GM12878 (cell line): ENCODE measurements at regions not wholly inside any gene's neighbourhood (a gene's known extent, or its start where the extent isn't known, plus 50 kb on each side); places are given as distances from the start of the nearest gene placed in this dataset.

Experiments
- CHD4 ChIP-seq: fragments of 200-600 bp; sonication (generic); IDR thresholded peaks from 2 replicates; pipeline ENCODE4 v1.6.1; 2016; ENCODE audit warnings: mild to moderate bottlenecking
- EED ChIP-seq: sonication (generic); IDR thresholded peaks from 2 replicates; pipeline ENCODE4 v1.6.1; 2016; ENCODE audit warnings: antibody characterized with exemption, low read depth
- IKZF2 ChIP-seq, 2 experiments: fragments of 450-650 bp; IDR thresholded peaks; 2 replicates each; pipeline ENCODE4 v1.6.1; 2017; ENCODE audit warnings: mild to moderate bottlenecking in 2 of 2, moderate library complexity in 2 of 2
- JUNB ChIP-seq: IDR thresholded peaks from 2 replicates; pipeline ENCODE4 v1.6.1; 2016; ENCODE audit warnings: antibody characterized with exemption, mild to moderate bottlenecking
- MTA2 ChIP-seq: fragments of 450-650 bp; IDR thresholded peaks from 2 replicates; pipeline ENCODE4 v1.6.1; 2016; ENCODE audit warnings: low read depth, mild to moderate bottlenecking, moderate library complexity
- NFIC ChIP-seq: IDR thresholded peaks from 2 replicates; pipeline ENCODE4 v1.6.1; 2012; ENCODE audit warnings: low read depth, mild to moderate bottlenecking, inconsistent platforms, low read length, moderate library complexity
- NRF1 ChIP-seq: conservative IDR thresholded peaks from 2 replicates; pipeline ENCODE4 v1.6.1; 2011; ENCODE audit warnings: mild to moderate bottlenecking, low read depth, low read length, improper control_type of control experiment
- RUNX3 ChIP-seq: IDR thresholded peaks from 2 replicates; pipeline ENCODE4 v1.6.1; 2012; ENCODE audit warnings: low read length, inconsistent platforms
- TCF7 ChIP-seq: IDR thresholded peaks from 2 replicates; pipeline ENCODE4 v1.6.1; 2014; ENCODE audit warnings: antibody characterized with exemption, borderline replicate concordance
- TF ChIP-seq, protein P1 (sequence below): fragments of 450-650 bp; IDR thresholded peaks from 2 replicates; pipeline ENCODE4 v1.6.1; 2017; ENCODE audit warnings: mild to moderate bottlenecking, moderate library complexity
- TF ChIP-seq, protein P2 (sequence below): fragments of 450-650 bp; IDR thresholded peaks from 2 replicates; pipeline ENCODE4 v1.6.1; 2017; ENCODE audit warnings: mild to moderate bottlenecking, moderate library complexity
- TF ChIP-seq, protein P3 (sequence below), 3 experiments: IDR thresholded peaks in 2 of 3; conservative IDR thresholded peaks in 1 of 3; 2 replicates each; pipeline ENCODE4 v1.5.1; 2011; ENCODE audit warnings: low read depth in 3 of 3, low read length in 3 of 3, mild to moderate bottlenecking in 3 of 3, control low read depth in 2 of 3, moderate library complexity in 2 of 3, inconsistent platforms in 1 of 3, mixed read lengths in 1 of 3; ENCODE audit not compliant: control insufficient read depth in 2 of 3, insufficient read depth in 1 of 3; ENCODE audit errors: extremely low read depth in 1 of 3
- TF ChIP-seq, protein P4 (sequence below): fragments of 450-650 bp; IDR thresholded peaks from 2 replicates; pipeline ENCODE4 v1.6.1; 2017; ENCODE audit warnings: mild to moderate bottlenecking
- TF ChIP-seq, protein P5 (sequence below): IDR thresholded peaks from 2 replicates; pipeline ENCODE4 v1.6.1; 2012; ENCODE audit warnings: low read length, inconsistent platforms

DNA sequence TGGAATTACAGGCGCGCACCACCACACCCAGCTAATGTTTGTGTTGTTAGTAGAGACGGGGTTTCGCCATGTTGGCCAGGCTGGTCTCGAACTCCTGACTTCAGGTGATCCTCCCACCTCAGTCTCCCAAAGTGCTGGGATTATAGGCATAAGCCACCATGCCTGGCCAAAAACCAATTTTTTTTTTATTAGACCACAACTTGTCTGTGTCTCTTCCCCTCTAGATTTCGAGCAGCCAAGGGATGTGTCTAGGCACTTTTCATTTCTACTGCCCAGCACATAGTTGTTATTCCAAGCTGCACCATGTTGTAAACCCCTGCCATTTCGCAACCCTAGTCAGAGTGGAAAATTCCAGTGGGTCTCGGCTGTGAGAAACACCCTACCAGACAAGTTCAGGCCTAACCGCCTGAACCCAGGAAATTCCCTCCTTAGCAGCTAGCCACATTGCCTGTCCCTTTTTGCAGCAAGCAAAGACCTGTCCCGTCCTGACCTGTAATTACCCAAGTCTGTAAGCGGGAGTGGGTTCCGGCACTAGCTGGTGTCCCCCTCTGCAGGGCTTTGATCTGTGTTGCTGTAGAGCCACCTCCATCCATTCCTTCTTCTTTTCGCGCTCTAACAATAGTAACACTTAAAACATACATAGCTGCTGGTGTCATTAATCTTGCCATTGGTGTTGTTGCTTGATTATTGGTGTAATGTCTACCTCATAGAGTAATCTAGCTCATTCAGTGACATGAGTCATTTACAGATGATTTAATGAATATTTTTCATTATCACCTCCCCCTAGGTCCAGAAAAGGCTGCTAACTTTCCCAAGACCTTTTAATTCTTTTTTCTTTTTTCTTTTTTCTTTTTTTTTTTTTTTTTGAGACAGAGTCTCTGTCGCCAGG lies 77.3 kb upstream of the ATF7IP2 start (continued):
- TF ChIP-seq, protein P1, sequence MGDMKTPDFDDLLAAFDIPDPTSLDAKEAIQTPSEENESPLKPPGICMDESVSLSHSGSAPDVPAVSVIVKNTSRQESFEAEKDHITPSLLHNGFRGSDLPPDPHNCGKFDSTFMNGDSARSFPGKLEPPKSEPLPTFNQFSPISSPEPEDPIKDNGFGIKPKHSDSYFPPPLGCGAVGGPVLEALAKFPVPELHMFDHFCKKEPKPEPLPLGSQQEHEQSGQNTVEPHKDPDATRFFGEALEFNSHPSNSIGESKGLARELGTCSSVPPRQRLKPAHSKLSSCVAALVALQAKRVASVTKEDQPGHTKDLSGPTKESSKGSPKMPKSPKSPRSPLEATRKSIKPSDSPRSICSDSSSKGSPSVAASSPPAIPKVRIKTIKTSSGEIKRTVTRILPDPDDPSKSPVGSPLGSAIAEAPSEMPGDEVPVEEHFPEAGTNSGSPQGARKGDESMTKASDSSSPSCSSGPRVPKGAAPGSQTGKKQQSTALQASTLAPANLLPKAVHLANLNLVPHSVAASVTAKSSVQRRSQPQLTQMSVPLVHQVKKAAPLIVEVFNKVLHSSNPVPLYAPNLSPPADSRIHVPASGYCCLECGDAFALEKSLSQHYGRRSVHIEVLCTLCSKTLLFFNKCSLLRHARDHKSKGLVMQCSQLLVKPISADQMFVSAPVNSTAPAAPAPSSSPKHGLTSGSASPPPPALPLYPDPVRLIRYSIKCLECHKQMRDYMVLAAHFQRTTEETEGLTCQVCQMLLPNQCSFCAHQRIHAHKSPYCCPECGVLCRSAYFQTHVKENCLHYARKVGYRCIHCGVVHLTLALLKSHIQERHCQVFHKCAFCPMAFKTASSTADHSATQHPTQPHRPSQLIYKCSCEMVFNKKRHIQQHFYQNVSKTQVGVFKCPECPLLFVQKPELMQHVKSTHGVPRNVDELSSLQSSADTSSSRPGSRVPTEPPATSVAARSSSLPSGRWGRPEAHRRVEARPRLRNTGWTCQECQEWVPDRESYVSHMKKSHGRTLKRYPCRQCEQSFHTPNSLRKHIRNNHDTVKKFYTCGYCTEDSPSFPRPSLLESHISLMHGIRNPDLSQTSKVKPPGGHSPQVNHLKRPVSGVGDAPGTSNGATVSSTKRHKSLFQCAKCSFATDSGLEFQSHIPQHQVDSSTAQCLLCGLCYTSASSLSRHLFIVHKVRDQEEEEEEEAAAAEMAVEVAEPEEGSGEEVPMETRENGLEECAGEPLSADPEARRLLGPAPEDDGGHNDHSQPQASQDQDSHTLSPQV = no peak
- TF ChIP-seq IKZF2 (IDR thresholded peaks at IDR 0.05) (peak; percentile 37 to 44; a peak in 2 of 4 replicates), EED (0 out of 2 replicates have a peak, but pooled peaks have one; percentile 29), TCF7 (no peak), RUNX3 (peak; percentile 70), NFIC (peak; percentile 48; the same call in 1 of the 2 replicates), CHD4 (no peak), MTA2 (peak; percentile 43; the same call in 1 of the 2 replicates), NRF1 (no peak), JUNB (no peak)
- TF ChIP-seq, protein P2, sequence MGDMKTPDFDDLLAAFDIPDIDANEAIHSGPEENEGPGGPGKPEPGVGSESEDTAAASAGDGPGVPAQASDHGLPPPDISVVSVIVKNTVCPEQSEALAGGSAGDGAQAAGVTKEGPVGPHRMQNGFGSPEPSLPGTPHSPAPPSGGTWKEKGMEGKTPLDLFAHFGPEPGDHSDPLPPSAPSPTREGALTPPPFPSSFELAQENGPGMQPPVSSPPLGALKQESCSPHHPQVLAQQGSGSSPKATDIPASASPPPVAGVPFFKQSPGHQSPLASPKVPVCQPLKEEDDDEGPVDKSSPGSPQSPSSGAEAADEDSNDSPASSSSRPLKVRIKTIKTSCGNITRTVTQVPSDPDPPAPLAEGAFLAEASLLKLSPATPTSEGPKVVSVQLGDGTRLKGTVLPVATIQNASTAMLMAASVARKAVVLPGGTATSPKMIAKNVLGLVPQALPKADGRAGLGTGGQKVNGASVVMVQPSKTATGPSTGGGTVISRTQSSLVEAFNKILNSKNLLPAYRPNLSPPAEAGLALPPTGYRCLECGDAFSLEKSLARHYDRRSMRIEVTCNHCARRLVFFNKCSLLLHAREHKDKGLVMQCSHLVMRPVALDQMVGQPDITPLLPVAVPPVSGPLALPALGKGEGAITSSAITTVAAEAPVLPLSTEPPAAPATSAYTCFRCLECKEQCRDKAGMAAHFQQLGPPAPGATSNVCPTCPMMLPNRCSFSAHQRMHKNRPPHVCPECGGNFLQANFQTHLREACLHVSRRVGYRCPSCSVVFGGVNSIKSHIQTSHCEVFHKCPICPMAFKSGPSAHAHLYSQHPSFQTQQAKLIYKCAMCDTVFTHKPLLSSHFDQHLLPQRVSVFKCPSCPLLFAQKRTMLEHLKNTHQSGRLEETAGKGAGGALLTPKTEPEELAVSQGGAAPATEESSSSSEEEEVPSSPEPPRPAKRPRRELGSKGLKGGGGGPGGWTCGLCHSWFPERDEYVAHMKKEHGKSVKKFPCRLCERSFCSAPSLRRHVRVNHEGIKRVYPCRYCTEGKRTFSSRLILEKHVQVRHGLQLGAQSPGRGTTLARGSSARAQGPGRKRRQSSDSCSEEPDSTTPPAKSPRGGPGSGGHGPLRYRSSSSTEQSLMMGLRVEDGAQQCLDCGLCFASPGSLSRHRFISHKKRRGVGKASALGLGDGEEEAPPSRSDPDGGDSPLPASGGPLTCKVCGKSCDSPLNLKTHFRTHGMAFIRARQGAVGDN = peak; percentile 65; the same call in 1 of the 2 replicates
- TF ChIP-seq, protein P3, sequence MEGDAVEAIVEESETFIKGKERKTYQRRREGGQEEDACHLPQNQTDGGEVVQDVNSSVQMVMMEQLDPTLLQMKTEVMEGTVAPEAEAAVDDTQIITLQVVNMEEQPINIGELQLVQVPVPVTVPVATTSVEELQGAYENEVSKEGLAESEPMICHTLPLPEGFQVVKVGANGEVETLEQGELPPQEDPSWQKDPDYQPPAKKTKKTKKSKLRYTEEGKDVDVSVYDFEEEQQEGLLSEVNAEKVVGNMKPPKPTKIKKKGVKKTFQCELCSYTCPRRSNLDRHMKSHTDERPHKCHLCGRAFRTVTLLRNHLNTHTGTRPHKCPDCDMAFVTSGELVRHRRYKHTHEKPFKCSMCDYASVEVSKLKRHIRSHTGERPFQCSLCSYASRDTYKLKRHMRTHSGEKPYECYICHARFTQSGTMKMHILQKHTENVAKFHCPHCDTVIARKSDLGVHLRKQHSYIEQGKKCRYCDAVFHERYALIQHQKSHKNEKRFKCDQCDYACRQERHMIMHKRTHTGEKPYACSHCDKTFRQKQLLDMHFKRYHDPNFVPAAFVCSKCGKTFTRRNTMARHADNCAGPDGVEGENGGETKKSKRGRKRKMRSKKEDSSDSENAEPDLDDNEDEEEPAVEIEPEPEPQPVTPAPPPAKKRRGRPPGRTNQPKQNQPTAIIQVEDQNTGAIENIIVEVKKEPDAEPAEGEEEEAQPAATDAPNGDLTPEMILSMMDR (IDR thresholded peaks at IDR 0.05 in 2 of 3, conservative IDR thresholded peaks at IDR 0.05 in 1 of 3; ENCODE audit: control insufficient read depth in 2 of 3, extremely low read depth in 1 of 3, insufficient read depth in 1 of 3, low read depth in 3 of 3, low read length in 3 of 3) = peak in 1 of 3 experiments; percentile 5; a peak in 1 of 6 replicates
- TF ChIP-seq, protein P4, sequence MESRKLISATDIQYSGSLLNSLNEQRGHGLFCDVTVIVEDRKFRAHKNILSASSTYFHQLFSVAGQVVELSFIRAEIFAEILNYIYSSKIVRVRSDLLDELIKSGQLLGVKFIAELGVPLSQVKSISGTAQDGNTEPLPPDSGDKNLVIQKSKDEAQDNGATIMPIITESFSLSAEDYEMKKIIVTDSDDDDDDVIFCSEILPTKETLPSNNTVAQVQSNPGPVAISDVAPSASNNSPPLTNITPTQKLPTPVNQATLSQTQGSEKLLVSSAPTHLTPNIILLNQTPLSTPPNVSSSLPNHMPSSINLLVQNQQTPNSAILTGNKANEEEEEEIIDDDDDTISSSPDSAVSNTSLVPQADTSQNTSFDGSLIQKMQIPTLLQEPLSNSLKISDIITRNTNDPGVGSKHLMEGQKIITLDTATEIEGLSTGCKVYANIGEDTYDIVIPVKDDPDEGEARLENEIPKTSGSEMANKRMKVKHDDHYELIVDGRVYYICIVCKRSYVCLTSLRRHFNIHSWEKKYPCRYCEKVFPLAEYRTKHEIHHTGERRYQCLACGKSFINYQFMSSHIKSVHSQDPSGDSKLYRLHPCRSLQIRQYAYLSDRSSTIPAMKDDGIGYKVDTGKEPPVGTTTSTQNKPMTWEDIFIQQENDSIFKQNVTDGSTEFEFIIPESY = peak; percentile 75; the same call in 1 of the 2 replicates
- TF ChIP-seq, protein P5, sequence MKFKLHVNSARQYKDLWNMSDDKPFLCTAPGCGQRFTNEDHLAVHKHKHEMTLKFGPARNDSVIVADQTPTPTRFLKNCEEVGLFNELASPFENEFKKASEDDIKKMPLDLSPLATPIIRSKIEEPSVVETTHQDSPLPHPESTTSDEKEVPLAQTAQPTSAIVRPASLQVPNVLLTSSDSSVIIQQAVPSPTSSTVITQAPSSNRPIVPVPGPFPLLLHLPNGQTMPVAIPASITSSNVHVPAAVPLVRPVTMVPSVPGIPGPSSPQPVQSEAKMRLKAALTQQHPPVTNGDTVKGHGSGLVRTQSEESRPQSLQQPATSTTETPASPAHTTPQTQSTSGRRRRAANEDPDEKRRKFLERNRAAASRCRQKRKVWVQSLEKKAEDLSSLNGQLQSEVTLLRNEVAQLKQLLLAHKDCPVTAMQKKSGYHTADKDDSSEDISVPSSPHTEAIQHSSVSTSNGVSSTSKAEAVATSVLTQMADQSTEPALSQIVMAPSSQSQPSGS = no peak
